HCT116 (cell line): ENCODE measurements at regions not wholly inside any gene's neighbourhood (a gene's known extent, or its start where the extent isn't known, plus 50 kb on each side); places are given as distances from the start of the nearest gene placed in this dataset.

Experiments used
- ATAC-seq: fragments of 200-7000 bp; cut with Tn5 transposase; 2 replicates; pipeline ENCODE4 v1.9.1; 2020; ENCODE audit warnings: mild to moderate bottlenecking, moderate library complexity
- BruUV-seq: library from RNA; stranded (reverse); fragments of 400-500 nt; replicated peaks from 2 replicates; lab custom pipeline; 2021; lab: Mats Ljungman, UMichigan
- CTCF ChIA-PET: fragments of 300-600 bp; sonication (Branson Sonifier 250); formaldehyde crosslinking; loops from one replicate; lab custom pipeline; 2021; ENCODE audit warnings: antibody characterized with exemption; lab: Charles Lee
- POLR2A ChIA-PET: fragments of 300-600, 350-600 bp; sonication (Branson Sonifier 250); formaldehyde crosslinking; loops from one replicate; lab custom pipeline; 2021; ENCODE audit warnings: antibody characterized with exemption; lab: Charles Lee
- RAD21 ChIA-PET, 2 experiments: fragments of 300-600 bp; sonication (Branson Sonifier 250); formaldehyde crosslinking; loops; one replicate each; lab custom pipeline; 2023; ENCODE audit warnings: low total read pairs in 2 of 2; ENCODE audit not compliant: uncharacterized antibody in 2 of 2, unreplicated experiment in 2 of 2, low non-redundant PET in 1 of 2; lab: Charles Lee
- DNase-seq: peaks from one replicate; pipeline ENCODE4 v3.0.0-alpha.2; 2010; ENCODE audit warnings: low read depth, low spot score
- H2AFZ ChIP-seq: fragments of 200-600 bp; shearing (Covaris generic), sonication (generic); 2 replicates; pipeline ENCODE4 v1.6.1; 2017; ENCODE audit warnings: low read depth, mixed run types, mixed read lengths, antibody characterized with exemption, low read length; ENCODE audit not compliant: poor library complexity, severe bottlenecking
- H3K27ac ChIP-seq: 2 replicates; pipeline ENCODE4 v1.5.1; 2012; ENCODE audit warnings: low read depth, low read length
- H3K27me3 ChIP-seq: fragments of 200-600 bp; sonication (generic); 2 replicates; pipeline ENCODE4 v1.6.1; 2016; ENCODE audit warnings: mixed run types, low read length, mixed read lengths; ENCODE audit not compliant: insufficient read depth
- H3K36me3 ChIP-seq, 2 experiments: fragments of 200-500 bp in 1 of 2; fragments of 200-600 bp in 1 of 2; sonication (Bioruptor generic) in 1 of 2; sonication (generic) in 1 of 2; 2 replicates each; pipeline versions ENCODE4 v1.5.1 to v1.6.1; 2014 to 2016; ENCODE audit warnings: low read length in 2 of 2, inconsistent platforms in 1 of 2, mixed read lengths in 1 of 2, mixed run types in 1 of 2; ENCODE audit not compliant: insufficient read depth in 2 of 2, control insufficient read depth in 1 of 2
- H3K4me1 ChIP-seq, 2 experiments: fragments of 200-600 bp in 1 of 2; sonication (generic) in 1 of 2; 2 replicates each; pipeline versions ENCODE4 v1.5.1 to v1.6.1; 2012 to 2017; ENCODE audit warnings: low read length in 2 of 2, inconsistent platforms in 1 of 2, mild to moderate bottlenecking in 1 of 2, mixed read lengths in 1 of 2, mixed run types in 1 of 2, moderate library complexity in 1 of 2; ENCODE audit not compliant: insufficient read depth in 2 of 2, control insufficient read depth in 1 of 2
- H3K4me2 ChIP-seq: fragments of 200-600 bp; sonication (generic); 2 replicates; pipeline ENCODE4 v1.6.1; 2017; ENCODE audit warnings: mixed run types, low read length, mixed read lengths
- H3K4me3 ChIP-seq, 2 experiments: fragments of 200-600 bp in 1 of 2; sonication (generic) in 1 of 2; replicated peaks in 1 of 2; 2 replicates each; pipeline ENCODE4 v1.5.1; 2011 to 2016; ENCODE audit warnings: low read length in 2 of 2, control low read depth in 1 of 2, low read depth in 1 of 2, mild to moderate bottlenecking in 1 of 2, mixed read lengths in 1 of 2, mixed run types in 1 of 2
- H3K79me2 ChIP-seq: fragments of 200-600 bp; sonication (generic); 2 replicates; pipeline ENCODE4 v1.6.1; 2017; ENCODE audit warnings: mild to moderate bottlenecking, mixed run types, low read length, moderate library complexity, mixed read lengths; ENCODE audit not compliant: insufficient read depth
- H3K9ac ChIP-seq: fragments of 200-600 bp; sonication (generic); 2 replicates; pipeline ENCODE4 v1.6.1; 2016; ENCODE audit warnings: low read length, mixed read lengths
- H3K9me2 ChIP-seq: fragments of 200-600 bp; sonication (generic), shearing (Covaris generic); 2 replicates; pipeline ENCODE4 v1.6.1; 2017; ENCODE audit warnings: mixed run types, mild to moderate bottlenecking, moderate library complexity; ENCODE audit not compliant: insufficient read depth
- H3K9me3 ChIP-seq, 2 experiments: fragments of 200-500 bp in 1 of 2; fragments of 200-600 bp in 1 of 2; sonication (Bioruptor generic) in 1 of 2; sonication (generic) in 1 of 2; 2 replicates each; pipeline ENCODE4 v1.6.1; 2014 to 2017; ENCODE audit warnings: low read length in 2 of 2, mixed read lengths in 2 of 2, inconsistent platforms in 1 of 2, low read depth in 1 of 2, mild to moderate bottlenecking in 1 of 2, mixed run types in 1 of 2, moderate library complexity in 1 of 2; ENCODE audit not compliant: control insufficient read depth in 1 of 2, insufficient read depth in 1 of 2
- H4K20me1 ChIP-seq: fragments of 200-600 bp; sonication (generic), shearing (Covaris generic); 2 replicates; pipeline ENCODE4 v1.6.1; 2017; ENCODE audit warnings: mixed run types, mild to moderate bottlenecking, moderate library complexity; ENCODE audit not compliant: insufficient read depth
- CTCF ChIP-seq, 3 experiments: fragments of 200-600 bp in 1 of 3; sonication (generic) in 1 of 3; IDR thresholded peaks in 2 of 3; conservative IDR thresholded peaks in 1 of 3; 2 replicates each; pipeline ENCODE4 v1.5.1; 2012 to 2017; ENCODE audit warnings: low read depth in 2 of 3, low read length in 2 of 3, antibody characterized with exemption in 1 of 3, borderline replicate concordance in 1 of 3, control low read depth in 1 of 3, mild to moderate bottlenecking in 1 of 3, mixed read lengths in 1 of 3, mixed run types in 1 of 3, moderate library complexity in 1 of 3; ENCODE audit not compliant: insufficient read depth in 1 of 3
- EZH2phosphoT487 ChIP-seq: fragments of 200-600 bp; IDR thresholded peaks from 2 replicates; pipeline ENCODE4 v1.6.1; 2018; ENCODE audit warnings: antibody characterized with exemption, borderline replicate concordance
- FOSL1 ChIP-seq: IDR thresholded peaks from 2 replicates; pipeline ENCODE4 v1.6.1; 2012; ENCODE audit warnings: low read depth
- JUND ChIP-seq: IDR thresholded peaks from 2 replicates; pipeline ENCODE4 v1.6.1; 2012
- MAX ChIP-seq: IDR thresholded peaks from 2 replicates; pipeline ENCODE4 v1.6.1; 2012
- POLR2A ChIP-seq: IDR thresholded peaks from 2 replicates; pipeline ENCODE4 v1.7.0; 2011; ENCODE audit warnings: borderline replicate concordance; ENCODE audit not compliant: insufficient read depth, insufficient read length; ENCODE audit errors: extremely low read depth
- POLR2AphosphoS5 ChIP-seq: IDR thresholded peaks from 2 replicates; pipeline ENCODE4 v1.6.1; 2011; ENCODE audit warnings: mild to moderate bottlenecking, low read depth, low read length, moderate library complexity
- RAD21 ChIP-seq: IDR thresholded peaks from 2 replicates; pipeline ENCODE4 v1.6.1; 2012; ENCODE audit warnings: low read depth, mild to moderate bottlenecking
- REST ChIP-seq: IDR thresholded peaks from 2 replicates; pipeline ENCODE4 v1.6.1; 2012; ENCODE audit warnings: low read depth
- SIN3A ChIP-seq: IDR thresholded peaks from 2 replicates; pipeline ENCODE4 v1.6.1; 2012; ENCODE audit warnings: low read depth
- TCF7L2 ChIP-seq: IDR thresholded peaks from 2 replicates; pipeline ENCODE4 v1.7.0; 2011; ENCODE audit warnings: borderline replicate concordance, inconsistent platforms; ENCODE audit not compliant: insufficient read depth, insufficient read length; ENCODE audit errors: extremely low read depth
- ZBTB33 ChIP-seq: IDR thresholded peaks from 2 replicates; pipeline ENCODE4 v1.6.1; 2011; ENCODE audit warnings: mild to moderate bottlenecking, low read length, moderate library complexity; ENCODE audit not compliant: insufficient replicate concordance; ENCODE audit errors: extremely low read depth
- ZNF274 ChIP-seq: fragments of 200-500 bp; sonication (Bioruptor generic); IDR thresholded peaks from 2 replicates; pipeline ENCODE4 v1.6.1; 2014; ENCODE audit warnings: mild to moderate bottlenecking, low read depth, low read length, inconsistent platforms
- intact Hi-C: fragments of 100-400 bp; cut with micrococcal nuclease; formaldehyde crosslinking; loops from 2 replicates; pipeline ENCODE4 v1.10.0; 2022

- intact Hi-C loops: no loop called here
- H3K36me3 ChIP-seq: no peaks in the 10 kb centered on the region
- no peak overlapping the region for H3K27ac ChIP-seq
- no peaks in the 10 kb centered on the region for H3K9me2 ChIP-seq
- RAD21 ChIA-PET: no interaction called here
- CTCF ChIA-PET: no interaction called here
- POLR2A ChIA-PET: no interaction called here
- no peak overlapping the region for H3K4me3 ChIP-seq
- BruUV-seq: no TSS peak
- no peak overlapping the region for H3K9ac ChIP-seq
- DNase-seq (no peak), ATAC-seq (no peak)
- H3K9me3 ChIP-seq: peaks cover 13 to 17% of the 10 kb centered on the region in 2 experiments; a peak in 2 of 4 replicates
- no peaks in the 10 kb centered on the region for H3K27me3 ChIP-seq
- H3K4me2 ChIP-seq: no peak overlapping the region
- no peak overlapping the region for H2AFZ ChIP-seq
- no peaks in the 10 kb centered on the region for H3K79me2 ChIP-seq
- no peaks in the 10 kb centered on the region for H3K4me1 ChIP-seq
- no peak for TF ChIP-seq RAD21
- no peak for TF ChIP-seq JUND
- no peak for TF ChIP-seq FOSL1
- no peaks in the 10 kb centered on the region for H4K20me1 ChIP-seq
These were observed 579.4 kb upstream of the PFKP start for GRCh38 chr10:2487921-2488320.

- no peaks in the 10 kb centered on the region for H4K20me1 ChIP-seq
- DNase-seq: no peak
- no peaks in the 10 kb centered on the region for H3K36me3 ChIP-seq
- H3K4me3 ChIP-seq: no peak overlapping the region
- H3K27ac ChIP-seq: no peak overlapping the region
- no peak for ATAC-seq
- H3K9ac ChIP-seq: no peak overlapping the region
- intact Hi-C loops: no loop called here
- BruUV-seq: no TSS peak
- CTCF ChIA-PET: no interaction called here
- POLR2A ChIA-PET: no interaction called here
- H3K79me2 ChIP-seq: no peaks in the 10 kb centered on the region
- no peak overlapping the region for H3K4me2 ChIP-seq
- H2AFZ ChIP-seq: no peak overlapping the region
- peaks cover 12 to 28% of the 10 kb centered on the region in 2 experiments; a peak in 2 of 4 replicates for H3K9me3 ChIP-seq
- no peaks in the 10 kb centered on the region for H3K27me3 ChIP-seq
- RAD21 ChIA-PET: no interaction called here
- H3K9me2 ChIP-seq: no peaks in the 10 kb centered on the region
- H3K4me1 ChIP-seq: no peaks in the 10 kb centered on the region
- TF ChIP-seq JUND (no peak), POLR2AphosphoS5 (no peak), POLR2A (no peak), FOSL1 (no peak), REST (no peak), CTCF (IDR thresholded peaks at IDR 0.05 in 2 of 3, conservative IDR thresholded peaks at IDR 0.05 in 1 of 3; ENCODE audit: borderline replicate concordance in 1 of 3, insufficient read depth in 1 of 3, low read depth in 2 of 3, low read length in 2 of 3) (no peak), SIN3A (no peak), EZH2phosphoT487 (no peak), ZBTB33 (no peak), TCF7L2 (no peak), ZNF274 (no peak), MAX (no peak)
These were observed 588.7 kb upstream of the PFKP start for GRCh38 chr10:2478656-2479055.
